Naive thymus-derived CD4-positive, alpha-beta T cell (primary cell): ENCODE measurements at regions not wholly inside any gene's neighbourhood (a gene's known extent, or its start where the extent isn't known, plus 50 kb on each side); places are given as distances from the start of the nearest gene placed in this dataset.

Experiments used
- ATAC-seq: fragments of 150-1000 bp; cut with Tn5 transposase; 2 replicates; pipeline ENCODE4 v1.10.0; 2021; ENCODE audit warnings: mild to moderate bottlenecking, moderate library complexity
- CTCF ChIA-PET: fragments of 350-600 bp; sonication (Branson Sonifier 250); formaldehyde crosslinking; loops from one replicate; lab custom pipeline; 2021; ENCODE audit warnings: antibody characterized with exemption; lab: Charles Lee
- POLR2A ChIA-PET: fragments of 350-600 bp; sonication (Branson Sonifier 250); formaldehyde crosslinking; loops from one replicate; lab custom pipeline; 2021; ENCODE audit warnings: antibody characterized with exemption, inconsistent platforms; lab: Charles Lee
- DNase-seq, 9 donors: peaks; one replicate each; pipeline versions ENCODE4 v3.0.0 to v3.0.0-alpha.2; 2020 to 2022; ENCODE audit warnings: mixed read lengths in 1 of 9
- H3K27ac ChIP-seq: one replicate; pipeline ENCODE4 v1.7.0; 2013; ENCODE audit warnings: mild to moderate bottlenecking, low read depth, low read length, moderate library complexity
- H3K27me3 ChIP-seq, 2 donors: one replicate each; pipeline ENCODE4 v1.7.0; 2013; ENCODE audit warnings: low read length in 2 of 2, mild to moderate bottlenecking in 2 of 2, moderate library complexity in 2 of 2; ENCODE audit not compliant: control insufficient read depth in 2 of 2, insufficient read depth in 2 of 2
- H3K36me3 ChIP-seq, 3 experiments: 1 replicate in 2 of 3; 2 replicates in 1 of 3; pipeline ENCODE4 v1.7.0; 2013; ENCODE audit warnings: low read length in 3 of 3, mild to moderate bottlenecking in 3 of 3, moderate library complexity in 1 of 3; ENCODE audit not compliant: insufficient read depth in 3 of 3, control insufficient read depth in 2 of 3
- H3K4me1 ChIP-seq, 2 donors: one replicate each; pipeline ENCODE4 v1.7.0; 2013; ENCODE audit warnings: low read length in 2 of 2, mild to moderate bottlenecking in 2 of 2, moderate library complexity in 1 of 2; ENCODE audit not compliant: control insufficient read depth in 2 of 2, insufficient read depth in 2 of 2
- H3K4me3 ChIP-seq: 2 replicates; pipeline ENCODE4 v1.7.0; 2013; ENCODE audit warnings: mild to moderate bottlenecking, low read length
- H3K9me3 ChIP-seq, 3 experiments: 1 replicate in 2 of 3; 2 replicates in 1 of 3; pipeline ENCODE4 v1.7.0; 2013; ENCODE audit warnings: low read length in 3 of 3; ENCODE audit not compliant: control insufficient read depth in 2 of 3
- H3K27ac Mint-ChIP-seq, 9 donors: one replicate each; pipeline ENCODE4 v1.8.0; 2020 to 2022; ENCODE audit warnings: mixed read lengths in 9 of 9, mild to moderate bottlenecking in 8 of 9, moderate library complexity in 5 of 9, inconsistent platforms in 2 of 9
- H3K27me3 Mint-ChIP-seq, 5 donors: one replicate each; pipeline ENCODE4 v1.8.0; 2021 to 2022; ENCODE audit warnings: mixed read lengths in 5 of 5, mild to moderate bottlenecking in 1 of 5
- H3K36me3 Mint-ChIP-seq, 5 donors: one replicate each; pipeline ENCODE4 v1.8.0; 2020 to 2022; ENCODE audit warnings: mixed read lengths in 5 of 5, mild to moderate bottlenecking in 3 of 5, inconsistent platforms in 1 of 5
- H3K4me1 Mint-ChIP-seq, 7 donors: one replicate each; pipeline ENCODE4 v1.8.0; 2020 to 2022; ENCODE audit warnings: mixed read lengths in 7 of 7, mild to moderate bottlenecking in 3 of 7, inconsistent platforms in 1 of 7
- H3K4me3 Mint-ChIP-seq, 10 donors: one replicate each; pipeline ENCODE4 v1.8.0; 2020 to 2022; ENCODE audit warnings: mild to moderate bottlenecking in 10 of 10, mixed read lengths in 10 of 10, moderate library complexity in 6 of 10, inconsistent platforms in 2 of 10
- H3K9me3 Mint-ChIP-seq, 11 donors: one replicate each; pipeline ENCODE4 v1.8.0; 2020 to 2022; ENCODE audit warnings: mixed read lengths in 11 of 11, mild to moderate bottlenecking in 4 of 11, inconsistent platforms in 1 of 11, moderate library complexity in 1 of 11
- intact Hi-C, 2 donors: fragments of 100-400 bp; cut with micrococcal nuclease; formaldehyde crosslinking; loops; one replicate each; pipeline ENCODE4 v1.15.1; 2023

DNA sequence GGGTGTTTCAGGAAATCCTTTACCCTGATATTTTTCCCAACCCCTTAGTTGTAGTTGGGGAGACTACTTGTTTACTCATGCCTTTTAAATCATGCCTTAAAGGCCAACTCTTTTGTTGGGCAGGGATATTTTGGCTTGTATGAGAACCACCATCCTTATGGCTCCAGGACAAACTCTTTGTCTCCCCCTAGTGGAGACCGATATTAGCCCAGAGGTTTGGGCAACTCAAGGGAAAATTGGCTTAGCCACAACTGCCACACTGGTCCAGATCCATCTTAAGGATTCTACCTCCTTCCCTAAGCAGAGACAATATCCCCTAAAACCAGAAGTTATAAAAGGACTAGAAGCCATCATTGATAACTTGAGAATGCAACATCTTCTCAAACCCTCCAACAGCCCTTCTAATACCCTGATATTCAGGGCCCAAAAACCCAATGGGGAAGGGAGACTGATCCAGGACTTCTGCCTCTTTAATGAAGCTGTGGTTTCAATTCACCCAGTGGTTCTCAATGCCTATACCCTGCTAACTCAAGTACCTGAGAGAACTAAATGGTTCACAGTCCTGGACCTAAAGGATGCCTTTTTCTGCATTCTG is 100.9 kb upstream of the HCN1 start:
- H3K4me3 ChIP-seq, result no peak overlapping the region
- Mint-ChIP-seq H3K27me3 (no peaks in the 10 kb centered on the region), H3K9me3 (peaks cover 10 to 57% (median 24%) of the 10 kb centered on the region in 11 donors), H3K4me3 (no peak overlapping the region), H3K27ac (no peak overlapping the region), H3K36me3 (peaks cover 0 to 4% (median 0%) of the 10 kb centered on the region in 5 donors), H3K4me1 (no peaks in the 10 kb centered on the region)
- CTCF ChIA-PET, result no interaction called here
- ATAC-seq (no peak), DNase-seq (no peak)
- peaks cover 0 to 29% (median 0%) of the 10 kb centered on the region in 3 experiments for H3K9me3 ChIP-seq
- no peaks in the 10 kb centered on the region for H3K4me1 ChIP-seq
- H3K36me3 ChIP-seq, result no peaks in the 10 kb centered on the region
- no peaks in the 10 kb centered on the region for H3K27me3 ChIP-seq
- H3K27ac ChIP-seq, result no peak overlapping the region
- POLR2A ChIA-PET, result no interaction called here
- intact Hi-C loops, result no loop called here

DNA sequence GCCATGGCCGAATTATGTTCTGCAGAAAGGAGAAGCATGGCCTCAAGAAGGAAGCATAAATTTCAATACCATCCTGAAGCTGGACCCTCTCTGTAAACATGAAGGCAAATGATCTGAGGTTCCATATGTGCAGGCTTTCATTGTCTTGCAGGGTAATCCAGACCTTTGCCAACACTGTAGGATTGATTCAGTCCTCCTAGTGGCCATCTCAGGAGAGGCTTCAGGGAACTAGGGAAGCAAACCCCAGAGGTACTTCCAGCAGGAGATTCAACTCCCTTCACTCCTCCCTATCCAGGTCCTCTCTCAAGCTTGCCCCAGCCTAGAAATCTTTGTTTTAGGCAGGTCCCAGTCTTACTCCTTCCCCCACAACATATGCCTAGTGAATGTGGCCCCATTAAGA is 99.3 kb upstream of the HCN1 start:
- Histone ChIP-seq H3K27ac (no peak overlapping the region), H3K36me3 (no peaks in the 10 kb centered on the region), H3K4me3 (no peak overlapping the region), H3K4me1 (no peaks in the 10 kb centered on the region), H3K27me3 (no peaks in the 10 kb centered on the region), H3K9me3 (peaks cover 0 to 16% (median 0%) of the 10 kb centered on the region in 3 experiments)
- ATAC-seq, result no peak
- peaks cover 9 to 43% (median 16%) of the 10 kb centered on the region in 11 donors for H3K9me3 Mint-ChIP-seq
- CTCF ChIA-PET, result no interaction called here
- no peaks in the 10 kb centered on the region for H3K36me3 Mint-ChIP-seq
- no peaks in the 10 kb centered on the region for H3K4me1 Mint-ChIP-seq
- H3K27ac Mint-ChIP-seq, result no peak overlapping the region
- no peaks in the 10 kb centered on the region for H3K27me3 Mint-ChIP-seq
- DNase-seq, result no peak
- POLR2A ChIA-PET, result no interaction called here
- intact Hi-C loops, result no loop called here
- no peak overlapping the region for H3K4me3 Mint-ChIP-seq

DNA sequence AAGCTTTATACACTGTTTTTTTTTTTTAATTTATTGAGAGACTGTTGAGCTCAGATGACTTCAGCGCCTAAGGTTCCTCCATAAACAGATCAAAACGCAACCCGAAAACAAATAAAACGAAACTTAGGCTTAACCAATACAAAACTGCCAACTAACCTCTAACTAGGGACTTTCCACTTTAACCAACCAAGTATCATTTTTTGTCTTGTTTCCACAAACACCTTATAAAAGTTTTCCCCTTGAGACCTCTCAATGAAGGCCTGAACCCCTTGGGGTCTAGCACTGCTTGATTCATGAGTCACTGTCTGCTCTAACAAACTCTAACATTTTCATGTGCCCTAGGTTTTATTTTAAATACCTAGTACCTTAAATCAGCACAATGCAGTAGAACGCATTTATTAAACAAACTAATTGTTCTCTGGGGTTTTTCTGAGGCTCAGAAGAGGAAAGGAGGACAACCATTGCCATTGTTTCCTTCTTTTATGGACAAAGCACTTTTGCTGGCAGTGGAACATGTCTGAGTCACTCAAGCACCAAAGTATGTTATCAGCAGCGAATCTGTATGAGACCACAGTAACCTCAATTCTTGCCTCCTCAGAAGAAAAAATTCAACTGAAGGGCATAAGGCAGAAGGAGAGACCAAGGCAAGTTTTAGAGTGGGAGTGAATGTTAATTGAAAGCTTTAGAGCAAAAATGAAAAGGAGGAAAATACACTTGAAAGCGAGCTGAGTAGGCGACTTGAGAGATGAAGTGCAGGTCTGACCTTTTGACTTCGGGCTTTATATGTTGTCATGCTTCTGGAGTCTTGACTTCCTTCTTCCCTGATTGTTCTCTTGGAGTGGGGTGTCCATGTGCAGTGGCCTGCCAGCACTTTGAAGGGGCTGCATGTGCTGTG is 97.7 kb upstream of the HCN1 start:
- Mint-ChIP-seq H3K36me3 (no peaks in the 10 kb centered on the region), H3K9me3 (peaks cover 12 to 42% (median 19%) of the 10 kb centered on the region in 11 donors), H3K4me1 (no peaks in the 10 kb centered on the region), H3K27me3 (no peaks in the 10 kb centered on the region), H3K27ac (no peak overlapping the region), H3K4me3 (no peak overlapping the region)
- DNase-seq (no peak), ATAC-seq (no peak)
- Histone ChIP-seq H3K36me3 (no peaks in the 10 kb centered on the region), H3K27ac (no peak overlapping the region), H3K4me3 (no peak overlapping the region), H3K4me1 (no peaks in the 10 kb centered on the region), H3K9me3 (peaks cover 0 to 7% (median 0%) of the 10 kb centered on the region in 3 experiments), H3K27me3 (no peaks in the 10 kb centered on the region)
- ChIA-PET POLR2A (no interaction called here), CTCF (no interaction called here)
- intact Hi-C loops, result no loop called here

GRCh38 chr5:45779874-45780671 is 83.9 kb upstream of the HCN1 start:
- Mint-ChIP-seq H3K36me3 (no peaks in the 10 kb centered on the region), H3K27ac (no peak overlapping the region), H3K9me3 (peaks cover 0 to 25% (median 10%) of the 10 kb centered on the region in 11 donors), H3K4me3 (no peak overlapping the region), H3K27me3 (no peaks in the 10 kb centered on the region), H3K4me1 (no peaks in the 10 kb centered on the region)
- ChIA-PET CTCF (no interaction called here), POLR2A (no interaction called here)
- Histone ChIP-seq H3K4me1 (no peaks in the 10 kb centered on the region), H3K27ac (no peak overlapping the region), H3K36me3 (no peaks in the 10 kb centered on the region), H3K9me3 (no peaks in the 10 kb centered on the region), H3K27me3 (no peaks in the 10 kb centered on the region), H3K4me3 (no peak overlapping the region)
- no peak for DNase-seq
- ATAC-seq, result no peak
- intact Hi-C loops, result no loop called here

DNA sequence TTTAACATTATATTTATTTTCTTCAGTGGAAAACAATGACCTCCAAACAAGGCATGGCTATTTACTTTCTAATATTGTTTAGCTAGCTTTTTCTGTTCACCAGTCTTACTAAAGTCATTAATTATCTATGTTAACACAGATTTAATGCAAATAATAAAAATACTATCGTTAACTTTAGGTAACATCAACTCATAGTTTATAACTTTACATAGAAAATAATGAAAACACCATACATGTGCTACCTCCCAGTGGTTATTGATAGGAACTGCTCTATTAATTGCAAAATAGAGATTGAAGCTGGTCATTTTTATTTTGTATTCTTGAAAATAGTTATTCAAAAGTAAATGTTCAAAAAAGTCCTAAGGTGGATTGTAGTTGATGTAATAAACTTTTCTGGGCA is 78.3 kb upstream of the HCN1 start:
- Histone ChIP-seq H3K27ac (no peak overlapping the region), H3K36me3 (no peaks in the 10 kb centered on the region), H3K9me3 (no peaks in the 10 kb centered on the region), H3K4me1 (no peaks in the 10 kb centered on the region), H3K4me3 (no peak overlapping the region), H3K27me3 (no peaks in the 10 kb centered on the region)
- ATAC-seq (no peak), DNase-seq (no peak)
- H3K9me3 Mint-ChIP-seq, result peaks cover 0 to 21% (median 9%) of the 10 kb centered on the region in 11 donors
- intact Hi-C loops, result no loop called here
- H3K27me3 Mint-ChIP-seq, result no peaks in the 10 kb centered on the region
- no peaks in the 10 kb centered on the region for H3K36me3 Mint-ChIP-seq
- POLR2A ChIA-PET, result no interaction called here
- CTCF ChIA-PET, result no interaction called here
- no peaks in the 10 kb centered on the region for H3K4me1 Mint-ChIP-seq
- no peak overlapping the region for H3K27ac Mint-ChIP-seq
- H3K4me3 Mint-ChIP-seq, result no peak overlapping the region

GRCh38 chr5:45772402-45772801 is 76.2 kb upstream of the HCN1 start:
- no peaks in the 10 kb centered on the region for H3K27me3 Mint-ChIP-seq

More at GRCh38 chr5:45772402-45772801, 76.2 kb upstream of the HCN1 start:
- Histone ChIP-seq H3K36me3 (no peaks in the 10 kb centered on the region), H3K9me3 (no peaks in the 10 kb centered on the region), H3K4me3 (no peak overlapping the region), H3K4me1 (no peaks in the 10 kb centered on the region), H3K27ac (no peak overlapping the region), H3K27me3 (no peaks in the 10 kb centered on the region)
- ChIA-PET POLR2A (no interaction called here), CTCF (no interaction called here)
- intact Hi-C loops, result no loop called here
- no peaks in the 10 kb centered on the region for H3K4me1 Mint-ChIP-seq
- H3K9me3 Mint-ChIP-seq, result peaks cover 0 to 27% (median 6%) of the 10 kb centered on the region in 11 donors
- no peaks in the 10 kb centered on the region for H3K36me3 Mint-ChIP-seq
- no peak for ATAC-seq
- DNase-seq, result no peak
- H3K4me3 Mint-ChIP-seq, result no peak overlapping the region
- H3K27ac Mint-ChIP-seq, result no peak overlapping the region
